Stimulated activated CD4-positive, alpha-beta T cell treated with anti-CD3 and anti-CD28 coated beads, Interleukin-4, amount 100 ng/mL, for 1 hour (primary cell): ENCODE measurements at regions not wholly inside any gene's neighbourhood (a gene's known extent, or its start where the extent isn't known, plus 50 kb on each side); places are given as distances from the start of the nearest gene placed in this dataset.
"Not testable (repeated sequence)": the region's sequence is repeated elsewhere in the genome, so short reads cannot be mapped to it uniquely, and the experiment has no call there.

Source experiments
- DNase-seq: peaks from one replicate; pipeline ENCODE4 v3.0.0-alpha.2; 2020

- no peak for DNase-seq
Measured at GRCh38 chr3:87706176-87706575, 352.6 kb downstream of the CGGBP1 start.

- DNase-seq: no peak
Measured at GRCh38 chr3:87702600-87702999, 356.2 kb downstream of the CGGBP1 start.

- no peak for DNase-seq
Measured at GRCh38 chr3:87696124-87697013, 362.4 kb downstream of the CGGBP1 start.

- no peak for DNase-seq
Measured at GRCh38 chr3:87694678-87695077, 364.1 kb downstream of the CGGBP1 start.

- DNase-seq: no peak
Measured at GRCh38 chr3:87691109-87691508, 367.7 kb downstream of the CGGBP1 start.

- DNase-seq: not testable (repeated sequence)
Measured at GRCh38 chr3:87678984-87679660, 379.7 kb downstream of the CGGBP1 start.

GRCh38 chr3:87674397-87675161 is 384.2 kb downstream of the CGGBP1 start:
- no peak for DNase-seq

GRCh38 chr3:87673132-87673531 is 385.7 kb downstream of the CGGBP1 start:
- no peak for DNase-seq

GRCh38 chr3:87654184-87654583 is 377.8 kb upstream of the POU1F1 start:
- no peak for DNase-seq

GRCh38 chr3:87653138-87653537 is 376.8 kb upstream of the POU1F1 start:
- DNase-seq: not testable (repeated sequence)

GRCh38 chr3:87634426-87634825 is 358.0 kb upstream of the POU1F1 start:
- no peak for DNase-seq

- no peak for DNase-seq
Measured at GRCh38 chr3:87627316-87627715, 350.9 kb upstream of the POU1F1 start.

- DNase-seq: no peak
Measured at GRCh38 chr3:87626546-87626945, 350.2 kb upstream of the POU1F1 start.

- DNase-seq: no peak
Measured at GRCh38 chr3:87625876-87626275, 349.5 kb upstream of the POU1F1 start.

GRCh38 chr3:87624860-87625259 is 348.5 kb upstream of the POU1F1 start:
- DNase-seq: no peak

GRCh38 chr3:87621667-87622066 is 345.3 kb upstream of the POU1F1 start:
- DNase-seq: no peak

GRCh38 chr3:87615506-87615905 is 339.1 kb upstream of the POU1F1 start:
- no peak for DNase-seq

GRCh38 chr3:87614998-87615397 is 338.6 kb upstream of the POU1F1 start:
- DNase-seq: no peak

GRCh38 chr3:87607234-87607633 is 330.9 kb upstream of the POU1F1 start:
- DNase-seq: no peak

GRCh38 chr3:87595798-87596197 is 319.4 kb upstream of the POU1F1 start:
- no peak for DNase-seq

- DNase-seq: no peak
Measured at GRCh38 chr3:87581240-87581639, 304.9 kb upstream of the POU1F1 start.

- DNase-seq: no peak
Measured at GRCh38 chr3:87576752-87577151, 300.4 kb upstream of the POU1F1 start.

GRCh38 chr3:87575550-87575949 is 299.2 kb upstream of the POU1F1 start:
- DNase-seq: no peak

- DNase-seq: no peak
Measured at GRCh38 chr3:87568331-87568730, 291.9 kb upstream of the POU1F1 start.
